OCI-LY1 (cell line): ENCODE measurements at regions not wholly inside any gene's neighbourhood (a gene's known extent, or its start where the extent isn't known, plus 50 kb on each side); places are given as distances from the start of the nearest gene placed in this dataset.

Source experiments
- H2AFZ ChIP-seq: fragments of 200-600 bp; sonication (generic), shearing (Covaris generic); 2 replicates; pipeline ENCODE4 v1.6.0; 2014; ENCODE audit warnings: antibody characterized with exemption, mild to moderate bottlenecking, low read length
- H3F3A ChIP-seq: fragments of 200-600 bp; sonication (generic), shearing (Covaris generic); 2 replicates; pipeline ENCODE4 v1.6.0; 2014; ENCODE audit warnings: mild to moderate bottlenecking, antibody characterized with exemption, low read length, moderate library complexity; ENCODE audit not compliant: insufficient read depth
- H3K27ac ChIP-seq: fragments of 200-600 bp; sonication (generic); 2 replicates; pipeline ENCODE4 v1.5.1; 2014; ENCODE audit warnings: low read length, mixed run types, mild to moderate bottlenecking, low read depth; ENCODE audit not compliant: poor library complexity, severe bottlenecking
- H3K27me3 ChIP-seq: fragments of 200-600 bp; sonication (generic); 2 replicates; pipeline ENCODE4 v1.6.0; 2014; ENCODE audit warnings: antibody characterized with exemption, mild to moderate bottlenecking, low read length, moderate library complexity; ENCODE audit not compliant: insufficient read depth
- H3K36me3 ChIP-seq: fragments of 200-600 bp; sonication (generic); 2 replicates; pipeline ENCODE4 v1.6.1; 2014; ENCODE audit warnings: mild to moderate bottlenecking, antibody characterized with exemption, low read length, moderate library complexity, mixed read lengths; ENCODE audit not compliant: insufficient read depth
- H3K4me1 ChIP-seq: fragments of 200-600 bp; sonication (generic); 2 replicates; pipeline ENCODE4 v1.5.1; 2014; ENCODE audit warnings: mild to moderate bottlenecking, low read length, moderate library complexity; ENCODE audit not compliant: insufficient read depth, severe bottlenecking
- H3K4me2 ChIP-seq: fragments of 200-600 bp; sonication (generic), shearing (Covaris generic); 2 replicates; pipeline ENCODE4 v1.6.1; 2014; ENCODE audit warnings: low read length
- H3K4me3 ChIP-seq: fragments of 200-600 bp; sonication (generic); 2 replicates; pipeline ENCODE4 v1.5.1; 2014; ENCODE audit warnings: low read length, low read depth, mild to moderate bottlenecking, mixed read lengths; ENCODE audit not compliant: poor library complexity, severe bottlenecking
- H3K79me2 ChIP-seq: fragments of 200-600 bp; shearing (Covaris generic); 2 replicates; pipeline ENCODE4 v1.6.1; 2016; ENCODE audit warnings: mixed run types, low read length, mixed read lengths; ENCODE audit not compliant: insufficient read depth
- H3K9ac ChIP-seq: fragments of 200-600 bp; sonication (generic), shearing (Covaris generic); 2 replicates; pipeline ENCODE4 v1.6.1; 2014; ENCODE audit warnings: mild to moderate bottlenecking, low read length, mixed read lengths
- H3K9me2 ChIP-seq: fragments of 200-600 bp; sonication (generic), shearing (Covaris generic); 2 replicates; pipeline ENCODE4 v1.6.1; 2014; ENCODE audit warnings: low read depth, mild to moderate bottlenecking, low read length, mixed read lengths
- H3K9me3 ChIP-seq: fragments of 200-600 bp; shearing (Covaris generic); 2 replicates; pipeline ENCODE4 v1.6.1; 2014; ENCODE audit warnings: low read length, mixed read lengths
- H4K20me1 ChIP-seq: fragments of 200-600 bp; sonication (generic), shearing (Covaris generic); 2 replicates; pipeline ENCODE4 v1.6.0; 2016; ENCODE audit warnings: mild to moderate bottlenecking, low read length; ENCODE audit not compliant: insufficient read depth
- EZH2 ChIP-seq: fragments of 200-600 bp; sonication (generic), shearing (Covaris generic); IDR thresholded peaks from 2 replicates; pipeline ENCODE4 v1.8.0; 2017; ENCODE audit warnings: borderline replicate concordance, mixed run types, mild to moderate bottlenecking, antibody characterized with exemption, low read length, moderate library complexity, mixed read lengths
- TF ChIP-seq, protein P1 (sequence below): fragments of 200-600 bp; sonication (generic), shearing (Covaris generic); IDR thresholded peaks from 2 replicates; pipeline ENCODE4 v1.5.1; 2017; ENCODE audit warnings: mild to moderate bottlenecking, antibody characterized with exemption, low read length, moderate library complexity, mixed read lengths

GRCh38 chrX:20670611-20671010 lies 403.9 kb upstream of the RPS6KA3 start:
- Histone ChIP-seq H3K4me1 (no peaks in the 10 kb centered on the region), H3K9me2 (no peaks in the 10 kb centered on the region), H3K9ac (no peak overlapping the region), H3K27ac (no peak overlapping the region), H3K36me3 (no peaks in the 10 kb centered on the region), H3K79me2 (no peaks in the 10 kb centered on the region), H3K27me3 (no peaks in the 10 kb centered on the region), H3K4me2 (no peak overlapping the region), H4K20me1 (no peaks in the 10 kb centered on the region), H3K4me3 (no peak overlapping the region), H3F3A (no peaks in the 10 kb centered on the region), H2AFZ (no peak overlapping the region), H3K9me3 (no peaks in the 10 kb centered on the region)
- no peak for TF ChIP-seq EZH2
- TF ChIP-seq, protein P1, sequence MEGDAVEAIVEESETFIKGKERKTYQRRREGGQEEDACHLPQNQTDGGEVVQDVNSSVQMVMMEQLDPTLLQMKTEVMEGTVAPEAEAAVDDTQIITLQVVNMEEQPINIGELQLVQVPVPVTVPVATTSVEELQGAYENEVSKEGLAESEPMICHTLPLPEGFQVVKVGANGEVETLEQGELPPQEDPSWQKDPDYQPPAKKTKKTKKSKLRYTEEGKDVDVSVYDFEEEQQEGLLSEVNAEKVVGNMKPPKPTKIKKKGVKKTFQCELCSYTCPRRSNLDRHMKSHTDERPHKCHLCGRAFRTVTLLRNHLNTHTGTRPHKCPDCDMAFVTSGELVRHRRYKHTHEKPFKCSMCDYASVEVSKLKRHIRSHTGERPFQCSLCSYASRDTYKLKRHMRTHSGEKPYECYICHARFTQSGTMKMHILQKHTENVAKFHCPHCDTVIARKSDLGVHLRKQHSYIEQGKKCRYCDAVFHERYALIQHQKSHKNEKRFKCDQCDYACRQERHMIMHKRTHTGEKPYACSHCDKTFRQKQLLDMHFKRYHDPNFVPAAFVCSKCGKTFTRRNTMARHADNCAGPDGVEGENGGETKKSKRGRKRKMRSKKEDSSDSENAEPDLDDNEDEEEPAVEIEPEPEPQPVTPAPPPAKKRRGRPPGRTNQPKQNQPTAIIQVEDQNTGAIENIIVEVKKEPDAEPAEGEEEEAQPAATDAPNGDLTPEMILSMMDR = no peak

- no peaks in the 10 kb centered on the region for H3K4me1 ChIP-seq
- H4K20me1 ChIP-seq = no peaks in the 10 kb centered on the region
- H3K27ac ChIP-seq = no peak overlapping the region
- no peak overlapping the region for H2AFZ ChIP-seq
- H3K9ac ChIP-seq = no peak overlapping the region
- no peak for TF ChIP-seq EZH2
- TF ChIP-seq, protein P1 = no peak
- H3K36me3 ChIP-seq = no peaks in the 10 kb centered on the region
- H3F3A ChIP-seq = no peaks in the 10 kb centered on the region
- no peaks in the 10 kb centered on the region for H3K9me3 ChIP-seq
- H3K9me2 ChIP-seq = no peaks in the 10 kb centered on the region
- H3K4me3 ChIP-seq = no peak overlapping the region
- no peak overlapping the region for H3K4me2 ChIP-seq
- H3K27me3 ChIP-seq = no peaks in the 10 kb centered on the region
- no peaks in the 10 kb centered on the region for H3K79me2 ChIP-seq
Measured at GRCh38 chrX:20668550-20668949, 401.8 kb upstream of the RPS6KA3 start.

DNA sequence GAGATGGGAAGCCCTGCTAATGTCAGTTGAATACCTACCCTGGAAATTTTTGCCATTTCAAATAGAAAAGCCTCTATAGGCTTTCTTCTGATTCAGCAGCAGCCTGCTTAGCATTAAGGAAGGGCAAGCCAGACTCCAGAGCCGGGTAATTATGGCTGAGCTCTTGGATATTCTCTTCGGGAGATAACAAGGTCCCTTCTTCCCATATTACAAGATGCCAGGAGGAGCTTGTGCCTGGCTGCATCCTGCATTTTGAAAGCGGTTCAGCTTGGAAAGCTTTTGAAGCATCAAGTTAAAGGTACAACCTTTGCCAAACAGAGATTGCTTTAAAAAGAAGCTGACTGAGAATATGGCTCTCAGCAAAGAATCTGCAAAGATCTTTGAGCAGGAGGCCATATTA lies 399.6 kb upstream of the RPS6KA3 start:
- no peaks in the 10 kb centered on the region for H3K9me2 ChIP-seq
- H3K9me3 ChIP-seq = no peaks in the 10 kb centered on the region
- no peaks in the 10 kb centered on the region for H3K4me1 ChIP-seq
- no peak overlapping the region for H2AFZ ChIP-seq
- TF ChIP-seq, protein P1 = no peak
- TF ChIP-seq EZH2 = no peak
- H3K36me3 ChIP-seq = no peaks in the 10 kb centered on the region
- no peak overlapping the region for H3K4me2 ChIP-seq
- H3K4me3 ChIP-seq = no peak overlapping the region
- no peaks in the 10 kb centered on the region for H3F3A ChIP-seq
- no peaks in the 10 kb centered on the region for H3K27me3 ChIP-seq
- no peaks in the 10 kb centered on the region for H3K79me2 ChIP-seq
- no peaks in the 10 kb centered on the region for H4K20me1 ChIP-seq
- H3K9ac ChIP-seq = no peak overlapping the region
- no peak overlapping the region for H3K27ac ChIP-seq
